Liver (tissue), 8 donors: ENCODE measurements at regions not wholly inside any gene's neighbourhood (a gene's known extent, or its start where the extent isn't known, plus 50 kb on each side); places are given as distances from the start of the nearest gene placed in this dataset.

Experiments used
- DNase-seq: peaks from one replicate; pipeline ENCODE4 v3.0.0-alpha.2; 2017; ENCODE audit warnings: low spot score
- H3K27ac ChIP-seq, 2 donors: one replicate each; pipeline ENCODE4 v1.7.0; 2013; ENCODE audit warnings: inconsistent platforms in 2 of 2, low read length in 2 of 2, control low read depth in 1 of 2, low read depth in 1 of 2, mild to moderate bottlenecking in 1 of 2
- H3K27me3 ChIP-seq, 4 donors: one replicate each; pipeline versions ENCODE4 v1.6.1 to v1.7.0; 2013; ENCODE audit warnings: low read length in 3 of 4, inconsistent platforms in 1 of 4, mild to moderate bottlenecking in 1 of 4, moderate library complexity in 1 of 4; ENCODE audit not compliant: control insufficient read depth in 4 of 4, insufficient read depth in 4 of 4
- H3K36me3 ChIP-seq, 4 donors: one replicate each; pipeline versions ENCODE4 v1.6.1 to v1.7.0; 2013; ENCODE audit warnings: low read length in 3 of 4, mild to moderate bottlenecking in 3 of 4, low read depth in 1 of 4, moderate library complexity in 1 of 4; ENCODE audit not compliant: control insufficient read depth in 4 of 4, insufficient read depth in 3 of 4
- H3K4me1 ChIP-seq, 4 donors: one replicate each; pipeline versions ENCODE4 v1.6.1 to v1.7.0; 2013; ENCODE audit warnings: low read length in 3 of 4, mild to moderate bottlenecking in 3 of 4, moderate library complexity in 1 of 4; ENCODE audit not compliant: control insufficient read depth in 4 of 4, insufficient read depth in 4 of 4
- H3K4me3 ChIP-seq, 3 donors: one replicate each; pipeline versions ENCODE4 v1.6.1 to v1.7.0; 2013; ENCODE audit warnings: low read length in 3 of 3, control low read depth in 1 of 3, low read depth in 1 of 3, mild to moderate bottlenecking in 1 of 3
- H3K9ac ChIP-seq, 2 donors: one replicate each; pipeline ENCODE4 v1.7.0; 2013; ENCODE audit warnings: low read length in 2 of 2, mild to moderate bottlenecking in 2 of 2, moderate library complexity in 2 of 2, control low read depth in 1 of 2, low read depth in 1 of 2
- H3K9me3 ChIP-seq, 4 donors: one replicate each; pipeline versions ENCODE4 v1.6.1 to v1.7.0; 2013; ENCODE audit warnings: low read length in 3 of 4; ENCODE audit not compliant: control insufficient read depth in 4 of 4
- ATF3 ChIP-seq: IDR thresholded peaks from 2 replicates; pipeline ENCODE4 v1.6.1; 2016; ENCODE audit warnings: antibody characterized with exemption
- CTCF ChIP-seq: fragments of 150-350 bp; IDR thresholded peaks from 2 replicates; pipeline ENCODE4 v1.5.1; 2017; ENCODE audit warnings: improper control_type of control experiment, low read depth, low read length; ENCODE audit not compliant: missing input control
- EGR1 ChIP-seq, 2 donors: IDR thresholded peaks; 2 replicates each; pipeline ENCODE4 v1.6.1; 2016 to 2018; ENCODE audit warnings: antibody characterized with exemption in 2 of 2, low read depth in 2 of 2
- FOXA1 ChIP-seq: IDR thresholded peaks from 2 replicates; pipeline ENCODE4 v1.6.1; 2016; ENCODE audit warnings: antibody characterized with exemption
- FOXA2 ChIP-seq: IDR thresholded peaks from 2 replicates; pipeline ENCODE4 v1.6.1; 2016; ENCODE audit warnings: antibody characterized with exemption
- GABPA ChIP-seq, 2 donors: IDR thresholded peaks in 1 of 2; conservative IDR thresholded peaks in 1 of 2; 2 replicates each; pipeline ENCODE4 v1.6.1; 2016; ENCODE audit warnings: antibody characterized with exemption in 2 of 2, mild to moderate bottlenecking in 1 of 2, moderate library complexity in 1 of 2
- HNF4A ChIP-seq, 2 donors: conservative IDR thresholded peaks; 2 replicates each; pipeline ENCODE4 v1.6.1; 2016; ENCODE audit warnings: antibody characterized with exemption in 2 of 2, mild to moderate bottlenecking in 2 of 2
- HNF4G ChIP-seq: IDR thresholded peaks from 2 replicates; pipeline ENCODE4 v1.6.1; 2016; ENCODE audit warnings: antibody characterized with exemption
- JUND ChIP-seq, 2 donors: IDR thresholded peaks; 2 replicates each; pipeline ENCODE4 v1.6.1; 2016; ENCODE audit warnings: antibody characterized with exemption in 2 of 2
- NR2F2 ChIP-seq: IDR thresholded peaks from 2 replicates; pipeline ENCODE4 v1.6.1; 2016; ENCODE audit warnings: antibody characterized with exemption
- RAD21 ChIP-seq, 2 donors: IDR thresholded peaks; 2 replicates each; pipeline ENCODE4 v1.6.1; 2016; ENCODE audit warnings: antibody characterized with exemption in 2 of 2, mild to moderate bottlenecking in 2 of 2
- REST ChIP-seq: IDR thresholded peaks from 2 replicates; pipeline ENCODE4 v1.6.1; 2016; ENCODE audit warnings: antibody characterized with exemption, mild to moderate bottlenecking
- RXRA ChIP-seq, 2 donors: IDR thresholded peaks; 2 replicates each; pipeline ENCODE4 v1.6.1; 2017 to 2018; ENCODE audit warnings: antibody characterized with exemption in 2 of 2, mild to moderate bottlenecking in 1 of 2
- SP1 ChIP-seq: IDR thresholded peaks from 2 replicates; pipeline ENCODE4 v1.6.1; 2018; ENCODE audit warnings: antibody characterized with exemption, mild to moderate bottlenecking
- TAF1 ChIP-seq: conservative IDR thresholded peaks from 2 replicates; pipeline ENCODE4 v1.6.1; 2016; ENCODE audit warnings: antibody characterized with exemption, mild to moderate bottlenecking
- YY1 ChIP-seq: IDR thresholded peaks from 2 replicates; pipeline ENCODE4 v1.6.1; 2016; ENCODE audit warnings: antibody characterized with exemption, mild to moderate bottlenecking
- WGBS: extraction: QIAGEN DNeasy Blood & Tissue Kit; methylation state at CpG from one replicate; pipeline ENCODE4 v1.1.7; 2013; 5-methylcytosine and 5-hydroxymethylcytosine counted together
- TF ChIP-seq, protein P1 (sequence below): IDR thresholded peaks from 2 replicates; pipeline ENCODE4 v1.6.1; 2016; ENCODE audit warnings: antibody characterized with exemption
- donor health status: healthy.
- donor health status: healthy.
- donor health status: healthy.
- donor health status: healthy.
- donor health status: healthy.

DNA sequence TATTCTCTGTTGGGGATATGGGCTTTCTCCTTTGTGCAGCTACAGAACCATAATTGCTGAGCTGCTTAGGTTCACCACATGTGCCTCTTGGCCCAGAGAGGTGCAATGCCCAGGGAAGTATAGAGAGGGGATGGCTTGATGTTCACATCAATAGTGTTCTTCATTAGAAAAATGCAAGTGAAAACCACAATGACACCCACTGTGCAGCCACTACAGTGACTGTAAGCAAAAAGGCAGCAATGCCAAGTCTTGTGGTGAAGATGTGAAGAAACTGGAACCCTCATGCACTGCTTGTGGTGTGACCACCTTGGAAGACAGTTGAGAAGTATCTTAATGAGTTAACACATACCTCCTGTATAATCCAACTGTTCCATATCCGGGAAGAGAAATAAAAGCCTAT, 318.9 kb upstream of the ZMIZ1 start:
- Histone ChIP-seq H3K4me3 (no peak overlapping the region), H3K4me1 (peaks cover 2 to 17% (median 14%) of the 10 kb centered on the region in 4 donors), H3K36me3 (no peaks in the 10 kb centered on the region), H3K27me3 (no peaks in the 10 kb centered on the region), H3K9me3 (no peaks in the 10 kb centered on the region), H3K9ac (no peak overlapping the region), H3K27ac (no peak overlapping the region)
- 91% methylated on average over 1 of the region's 1 CpG for WGBS
- TF ChIP-seq GABPA (IDR thresholded peaks at IDR 0.05 in 1 of 2, conservative IDR thresholded peaks at IDR 0.05 in 1 of 2) = no peak
- TF ChIP-seq REST = no peak
- no peak for TF ChIP-seq JUND (IDR thresholded peaks at IDR 0.05)
- TF ChIP-seq RAD21 (IDR thresholded peaks at IDR 0.05) = no peak
- TF ChIP-seq FOXA2 = no peak
- no peak for TF ChIP-seq RXRA (IDR thresholded peaks at IDR 0.05)
- no peak for TF ChIP-seq HNF4A (conservative IDR thresholded peaks at IDR 0.05)
- no peak for TF ChIP-seq YY1
- no peak for TF ChIP-seq CTCF
- DNase-seq = no peak

DNA sequence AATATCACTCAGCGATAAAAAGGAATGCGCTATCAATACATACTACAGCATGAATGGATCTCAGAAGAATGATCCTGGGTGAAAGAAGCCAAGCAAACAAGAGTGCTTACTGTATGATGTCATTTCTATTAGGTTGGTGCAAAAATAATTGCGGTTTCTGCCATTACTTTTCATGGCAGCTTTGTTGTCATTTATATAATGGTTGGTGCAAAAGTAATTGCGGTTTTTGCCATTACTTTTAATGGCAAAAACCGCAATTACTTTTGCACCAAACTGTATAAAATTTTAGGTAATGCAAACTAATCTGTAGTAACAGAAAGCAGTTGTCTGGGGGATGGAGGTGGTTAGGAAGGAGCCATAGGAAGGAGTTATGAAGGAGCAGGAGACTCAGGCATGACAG, 318.3 kb upstream of the ZMIZ1 start:
- Histone ChIP-seq H3K9me3 (no peaks in the 10 kb centered on the region), H3K27ac (no peak overlapping the region), H3K9ac (no peak overlapping the region), H3K36me3 (no peaks in the 10 kb centered on the region), H3K27me3 (no peaks in the 10 kb centered on the region), H3K4me1 (peaks cover 0 to 11% (median 9%) of the 10 kb centered on the region in 4 donors), H3K4me3 (no peak overlapping the region)
- WGBS = 79% methylated on average over 5 of the region's 5 CpGs
- TF ChIP-seq SP1 = no peak
- no peak for TF ChIP-seq FOXA1
- TF ChIP-seq HNF4G = no peak
- TF ChIP-seq RXRA (IDR thresholded peaks at IDR 0.05) = no peak
- TF ChIP-seq NR2F2 = no peak
- no peak for TF ChIP-seq FOXA2
- TF ChIP-seq YY1 = no peak
- TF ChIP-seq JUND (IDR thresholded peaks at IDR 0.05) = no peak
- TF ChIP-seq CTCF = no peak
- TF ChIP-seq, protein P1, sequence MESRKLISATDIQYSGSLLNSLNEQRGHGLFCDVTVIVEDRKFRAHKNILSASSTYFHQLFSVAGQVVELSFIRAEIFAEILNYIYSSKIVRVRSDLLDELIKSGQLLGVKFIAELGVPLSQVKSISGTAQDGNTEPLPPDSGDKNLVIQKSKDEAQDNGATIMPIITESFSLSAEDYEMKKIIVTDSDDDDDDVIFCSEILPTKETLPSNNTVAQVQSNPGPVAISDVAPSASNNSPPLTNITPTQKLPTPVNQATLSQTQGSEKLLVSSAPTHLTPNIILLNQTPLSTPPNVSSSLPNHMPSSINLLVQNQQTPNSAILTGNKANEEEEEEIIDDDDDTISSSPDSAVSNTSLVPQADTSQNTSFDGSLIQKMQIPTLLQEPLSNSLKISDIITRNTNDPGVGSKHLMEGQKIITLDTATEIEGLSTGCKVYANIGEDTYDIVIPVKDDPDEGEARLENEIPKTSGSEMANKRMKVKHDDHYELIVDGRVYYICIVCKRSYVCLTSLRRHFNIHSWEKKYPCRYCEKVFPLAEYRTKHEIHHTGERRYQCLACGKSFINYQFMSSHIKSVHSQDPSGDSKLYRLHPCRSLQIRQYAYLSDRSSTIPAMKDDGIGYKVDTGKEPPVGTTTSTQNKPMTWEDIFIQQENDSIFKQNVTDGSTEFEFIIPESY = no peak
- TF ChIP-seq EGR1 (IDR thresholded peaks at IDR 0.05; ENCODE audit: low read depth in 2 of 2) = no peak
- TF ChIP-seq REST = no peak
- no peak for TF ChIP-seq ATF3
- no peak for TF ChIP-seq RAD21 (IDR thresholded peaks at IDR 0.05)
- TF ChIP-seq HNF4A (conservative IDR thresholded peaks at IDR 0.05) = no peak
- no peak for TF ChIP-seq GABPA (IDR thresholded peaks at IDR 0.05 in 1 of 2, conservative IDR thresholded peaks at IDR 0.05 in 1 of 2)
- no peak for TF ChIP-seq TAF1
- DNase-seq = no peak
